ENCODE measurements at regions not wholly inside any gene's neighbourhood (a gene's known extent, or its start where the extent isn't known, plus 50 kb on each side); places are given as distances from the start of the nearest gene placed in this dataset.

DNA sequence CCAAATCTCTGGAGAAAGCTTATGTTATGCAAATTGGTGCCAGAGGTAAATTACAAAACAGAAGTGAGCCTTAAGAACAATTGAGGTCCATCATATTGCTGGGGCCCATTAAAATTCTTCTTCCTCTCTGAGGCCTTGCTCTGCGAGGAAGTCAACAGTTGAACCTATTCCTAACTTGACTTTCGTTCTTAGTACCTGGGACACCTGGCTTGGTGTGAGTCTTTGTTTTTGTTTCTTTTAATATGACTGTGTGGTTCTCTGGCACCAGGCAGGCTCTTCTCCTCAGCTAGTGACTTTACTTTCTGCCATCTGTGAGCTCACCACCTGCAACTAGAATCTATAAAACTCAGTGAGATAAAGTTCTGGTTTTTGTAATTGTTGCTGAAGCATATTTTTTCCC is 120.4 kb downstream of the CBLN1 start:
- TF ChIP-seq, protein P1, sequence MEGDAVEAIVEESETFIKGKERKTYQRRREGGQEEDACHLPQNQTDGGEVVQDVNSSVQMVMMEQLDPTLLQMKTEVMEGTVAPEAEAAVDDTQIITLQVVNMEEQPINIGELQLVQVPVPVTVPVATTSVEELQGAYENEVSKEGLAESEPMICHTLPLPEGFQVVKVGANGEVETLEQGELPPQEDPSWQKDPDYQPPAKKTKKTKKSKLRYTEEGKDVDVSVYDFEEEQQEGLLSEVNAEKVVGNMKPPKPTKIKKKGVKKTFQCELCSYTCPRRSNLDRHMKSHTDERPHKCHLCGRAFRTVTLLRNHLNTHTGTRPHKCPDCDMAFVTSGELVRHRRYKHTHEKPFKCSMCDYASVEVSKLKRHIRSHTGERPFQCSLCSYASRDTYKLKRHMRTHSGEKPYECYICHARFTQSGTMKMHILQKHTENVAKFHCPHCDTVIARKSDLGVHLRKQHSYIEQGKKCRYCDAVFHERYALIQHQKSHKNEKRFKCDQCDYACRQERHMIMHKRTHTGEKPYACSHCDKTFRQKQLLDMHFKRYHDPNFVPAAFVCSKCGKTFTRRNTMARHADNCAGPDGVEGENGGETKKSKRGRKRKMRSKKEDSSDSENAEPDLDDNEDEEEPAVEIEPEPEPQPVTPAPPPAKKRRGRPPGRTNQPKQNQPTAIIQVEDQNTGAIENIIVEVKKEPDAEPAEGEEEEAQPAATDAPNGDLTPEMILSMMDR (IDR thresholded peaks at IDR 0.05): no peak
- no peak for TF ChIP-seq POLR2A (IDR thresholded peaks at IDR 0.05)

Measured in esophagus squamous epithelium (tissue), 4 donors.